Urothelium cell line (cell line): ENCODE measurements at regions not wholly inside any gene's neighbourhood (a gene's known extent, or its start where the extent isn't known, plus 50 kb on each side); places are given as distances from the start of the nearest gene placed in this dataset.
A peak's percentile ranks its signal among the peaks of the same experiment; 100 is the strongest.
"Not testable (repeated sequence)": the region's sequence is repeated elsewhere in the genome, so short reads cannot be mapped to it uniquely, and the experiment has no call there.

ENCODE experiments used
- DNase-seq: peaks from one replicate; pipeline ENCODE4 v3.0.0; 2011; ENCODE audit warnings: low spot score, mixed read lengths
- FAIRE-seq: peaks from 2 replicates; lab custom pipeline; 2011; peaks lifted over from hg19 to GRCh38; lab: Jason Lieb, UNC

GRCh38 chrX:99445336-99445735, 964.7 kb downstream of the PCDH19 start:
- no peak for FAIRE-seq

DNA sequence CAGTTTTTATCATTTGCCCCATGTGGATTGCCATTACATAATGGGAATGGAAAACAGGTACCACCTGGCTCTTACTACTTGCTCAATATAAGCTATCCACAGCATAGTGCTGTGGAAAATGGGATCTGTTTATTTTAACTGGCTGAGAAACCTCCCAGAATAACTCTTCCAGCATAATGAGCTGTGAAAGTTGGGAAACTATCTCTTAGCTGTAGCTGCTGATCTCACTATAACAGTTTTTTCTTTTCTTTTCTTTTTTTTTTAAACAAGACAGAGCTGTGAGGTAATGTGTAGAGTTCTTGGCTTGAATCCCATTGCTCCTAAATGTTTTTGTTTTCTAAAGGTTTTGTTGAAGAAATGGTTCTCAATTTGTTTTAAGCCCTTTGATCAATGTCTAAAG, 988.3 kb downstream of the PCDH19 start:
- DNase-seq (no peak), FAIRE-seq (no peak)

More at GRCh38 chrX:99445336-99445735, 964.7 kb downstream of the PCDH19 start:
- no peak for DNase-seq

DNA sequence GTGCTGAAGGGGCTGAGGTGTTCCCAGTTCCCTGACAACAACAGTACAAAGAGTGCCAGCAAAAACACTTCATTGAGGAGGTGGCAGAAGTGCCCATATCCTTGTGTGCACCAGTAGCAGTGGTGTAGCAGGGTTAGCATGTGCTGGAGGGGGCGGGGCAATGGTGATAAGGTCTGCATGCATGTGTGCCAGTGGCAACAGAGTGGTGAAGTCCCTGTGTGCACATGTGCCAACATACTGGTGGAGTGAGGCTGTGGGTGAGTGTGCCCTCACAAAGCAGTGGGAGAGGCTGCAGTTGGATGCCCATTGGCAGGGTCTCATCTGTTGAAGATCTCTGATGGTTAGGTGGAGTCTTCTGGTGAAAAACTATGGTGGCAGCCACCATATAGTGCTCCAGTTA, 994.6 kb downstream of the PCDH19 start:
- DNase-seq: no peak
- FAIRE-seq: no peak

GRCh38 chrX:99413317-99413716, 996.8 kb downstream of the PCDH19 start:
- no peak for DNase-seq
- no peak for FAIRE-seq

GRCh38 chrX:99398545-99398944, 1011.5 kb downstream of the PCDH19 start:
- DNase-seq (no peak), FAIRE-seq (no peak)

DNA sequence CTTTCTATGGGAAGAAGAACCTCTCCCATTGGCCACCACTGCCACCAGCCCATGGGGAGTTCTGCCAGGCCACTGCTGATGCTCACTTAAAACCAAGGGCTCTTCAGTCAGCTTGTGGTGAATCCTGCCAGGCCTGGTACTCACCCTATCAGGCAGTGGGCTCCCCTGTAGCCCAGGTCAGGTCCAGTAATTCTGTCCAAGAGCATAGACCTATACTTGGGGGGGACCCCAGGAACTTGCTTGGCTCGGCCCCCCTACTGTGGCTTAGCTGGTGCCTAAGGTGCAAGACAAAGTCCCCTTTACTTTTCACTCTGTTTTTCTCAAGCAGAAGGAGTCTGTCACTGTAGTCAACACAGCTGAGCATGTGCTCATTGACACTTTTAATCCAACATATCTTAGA, 1012.2 kb downstream of the PCDH19 start:
- FAIRE-seq (no peak), DNase-seq (no peak)

GRCh38 chrX:99394456-99394855, 1015.6 kb downstream of the PCDH19 start:
- no peak for FAIRE-seq
- no peak for DNase-seq

DNA sequence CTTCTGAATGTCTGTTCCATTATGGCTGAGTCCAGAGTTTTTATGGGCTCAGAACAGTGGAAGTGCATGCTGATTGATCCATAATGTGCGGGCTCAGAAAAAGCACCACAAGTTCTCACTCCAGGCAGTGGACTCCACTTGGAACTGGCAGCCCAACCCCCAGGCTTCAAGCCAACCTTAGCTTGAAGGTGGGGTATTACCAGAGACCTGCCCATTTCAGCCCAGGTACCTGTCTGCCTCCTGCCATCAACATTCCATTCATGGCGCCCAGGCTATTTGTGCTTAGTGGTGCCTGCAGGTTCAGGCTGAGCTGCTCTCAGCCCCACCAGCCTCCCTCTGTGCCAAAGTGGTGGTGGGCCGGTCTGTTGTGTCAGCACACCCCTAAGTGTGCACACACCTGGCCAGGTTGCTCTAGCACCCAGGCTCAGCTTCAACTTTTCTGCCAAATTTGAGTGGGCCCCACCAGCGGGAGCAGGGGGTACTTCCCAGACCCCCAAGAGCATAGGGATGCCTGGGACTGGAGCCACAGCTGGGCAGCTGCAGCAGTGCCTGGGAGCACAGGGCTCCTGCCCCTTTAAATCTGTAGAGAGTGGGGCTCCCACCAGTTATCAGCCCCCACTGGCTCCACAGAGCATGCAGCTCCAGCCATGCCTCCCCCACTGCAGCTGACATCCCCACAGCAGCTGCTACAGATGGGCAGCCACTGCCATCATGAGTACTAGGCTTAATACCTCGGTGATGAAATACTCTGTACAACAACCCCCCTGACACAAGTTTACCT, 1025.3 kb downstream of the PCDH19 start:
- FAIRE-seq (no peak), DNase-seq (no peak)

DNA sequence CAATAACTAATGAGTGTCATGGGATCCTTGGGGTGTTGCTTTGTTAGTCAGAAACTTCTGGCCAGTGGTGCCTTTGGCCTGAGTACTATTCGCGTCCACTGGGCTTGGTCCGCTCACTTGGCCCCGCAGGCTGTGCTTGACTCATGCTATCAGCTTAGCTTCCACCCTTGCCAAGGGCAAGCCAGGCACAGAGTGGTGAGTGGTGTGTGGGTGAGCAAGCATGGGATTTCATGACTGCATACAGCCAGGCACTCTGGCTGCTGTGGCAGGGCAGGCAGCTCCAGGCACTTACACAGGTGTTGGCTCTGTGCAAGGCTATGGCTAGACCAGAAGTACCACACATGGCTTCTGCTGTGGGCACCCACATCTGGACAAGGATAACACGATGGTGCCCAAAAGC, 1026.3 kb downstream of the PCDH19 start:
- DNase-seq (no peak), FAIRE-seq (no peak)

GRCh38 chrX:99371976-99372595, 1038.0 kb downstream of the PCDH19 start:
- FAIRE-seq: no peak
- DNase-seq: peak; percentile 25

- DNase-seq (peak; percentile 5), FAIRE-seq (no peak)
These were observed 1056.7 kb downstream of the PCDH19 start for GRCh38 chrX:99353412-99353811.

DNA sequence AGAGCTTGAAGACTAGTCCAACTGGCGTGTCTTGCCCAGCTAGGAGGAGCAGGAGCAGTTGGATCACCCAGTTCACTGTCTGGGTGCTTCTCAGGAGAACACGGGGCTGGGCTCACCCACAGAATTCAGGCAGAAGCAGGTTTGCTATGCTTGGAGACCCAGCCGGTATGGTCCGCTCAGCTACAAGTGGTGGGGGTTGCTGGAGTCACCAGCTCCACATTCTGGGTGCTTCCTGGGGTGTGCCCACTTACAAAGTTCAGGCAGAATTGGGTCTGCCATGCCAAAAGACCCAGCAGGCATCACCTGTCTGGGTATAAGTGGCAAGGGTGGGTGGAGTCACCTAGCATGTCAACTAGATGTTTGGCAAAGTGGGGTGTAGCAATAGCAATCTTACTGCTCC, 1061.8 kb downstream of the PCDH19 start:
- no peak for FAIRE-seq

GRCh38 chrX:99308302-99308701, 1101.8 kb downstream of the PCDH19 start:
- FAIRE-seq: no peak
- no peak for DNase-seq

More for the DNA sequence above, 1061.8 kb downstream of the PCDH19 start:
- DNase-seq: no peak

DNA sequence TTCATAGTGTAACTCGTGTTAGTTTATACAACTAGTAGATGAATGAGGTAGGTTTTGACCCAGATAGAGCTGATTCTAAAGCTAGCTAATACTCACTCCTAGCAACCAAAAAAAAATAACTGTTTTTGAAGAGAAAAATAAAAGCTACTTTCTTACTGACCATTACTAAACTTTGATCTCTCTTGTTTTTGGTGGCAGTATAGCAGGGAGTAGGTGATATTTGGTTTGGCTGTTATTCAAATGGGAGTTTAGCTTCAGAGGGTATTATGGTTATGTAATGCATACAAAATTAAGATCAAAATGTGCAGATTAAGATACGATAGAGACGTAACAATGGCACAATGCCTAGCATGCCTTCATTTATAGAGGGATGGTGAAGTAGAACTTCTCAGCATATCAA, 1104.5 kb downstream of the PCDH19 start:
- FAIRE-seq: no peak

GRCh38 chrX:99301990-99302389, 1108.1 kb downstream of the PCDH19 start:
- DNase-seq (peak; percentile 8), FAIRE-seq (no peak)

More for the DNA sequence above, 1104.5 kb downstream of the PCDH19 start:
- no peak for DNase-seq

- FAIRE-seq (no peak), DNase-seq (no peak)
These were observed 1138.4 kb downstream of the PCDH19 start for GRCh38 chrX:99271641-99272040.

GRCh38 chrX:99266255-99266654, 1143.8 kb downstream of the PCDH19 start:
- DNase-seq (no peak), FAIRE-seq (no peak)

DNA sequence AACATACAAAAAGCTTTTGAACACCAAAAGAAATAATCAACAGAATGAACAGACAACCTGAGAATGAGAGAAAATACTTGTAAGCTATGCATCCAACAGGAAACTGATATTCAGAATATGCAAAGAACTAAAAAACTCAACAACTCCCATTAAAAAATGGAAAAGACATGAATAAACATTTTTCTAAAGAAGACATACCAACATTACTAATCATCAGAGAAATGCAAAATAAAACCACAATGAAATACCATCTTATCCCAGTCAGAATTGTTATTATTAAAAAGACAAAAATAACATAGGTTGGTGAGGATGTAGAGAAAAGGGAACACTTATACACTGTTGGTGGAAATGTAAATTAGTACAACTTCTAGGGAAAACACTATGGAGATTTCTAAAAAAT, 1161.9 kb downstream of the PCDH19 start:
- FAIRE-seq (no peak), DNase-seq (no peak)

- FAIRE-seq: no peak
- peak; percentile 6 for DNase-seq
These were observed 1168.1 kb downstream of the PCDH19 start for GRCh38 chrX:99242001-99242400.

- not testable (repeated sequence) for FAIRE-seq, DNase-seq
These were observed 1175.7 kb downstream of the PCDH19 start for GRCh38 chrX:99234384-99234783.

- DNase-seq: no peak
- FAIRE-seq: no peak
These were observed 1217.7 kb downstream of the PCDH19 start for GRCh38 chrX:99192421-99192820.

DNA sequence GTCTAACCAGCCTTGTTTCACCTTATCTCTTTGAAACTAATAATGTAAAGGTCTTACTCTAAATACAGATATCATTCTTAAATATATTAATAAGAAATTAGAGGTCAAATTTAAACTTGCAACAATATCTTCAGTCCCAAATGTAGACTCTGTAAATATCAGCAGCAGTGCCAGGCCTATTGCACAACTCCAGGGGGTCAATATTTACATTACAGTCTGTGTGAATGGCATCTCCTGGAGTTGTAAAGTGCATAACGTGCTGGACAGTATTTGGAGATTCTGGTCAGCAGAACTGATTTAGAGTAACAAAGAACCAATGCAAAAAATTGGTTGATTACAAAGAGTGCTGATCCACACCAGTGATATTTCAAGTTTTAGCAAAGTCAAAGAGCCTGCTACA, 1225.9 kb downstream of the PCDH19 start:
- DNase-seq (no peak), FAIRE-seq (no peak)
